KBM-7 (cell line): ENCODE measurements at regions not wholly inside any gene's neighbourhood (a gene's known extent, or its start where the extent isn't known, plus 50 kb on each side); places are given as distances from the start of the nearest gene placed in this dataset.
"Not testable (repeated sequence)": the region's sequence is repeated elsewhere in the genome, so short reads cannot be mapped to it uniquely, and the experiment has no call there.

Experiments used
- DNase-seq: peaks from one replicate; pipeline ENCODE4 v3.0.0-alpha.2; 2015
- in situ Hi-C: fragments of 300-500 bp; cut with MboI; formaldehyde crosslinking; loops from 2 replicates; pipeline ENCODE4 v1.14.3; 2020; ENCODE audit warnings: low sequenced_read_pairs, low pct_unique_long_range_greater_than_20kb, mixed read lengths

DNA sequence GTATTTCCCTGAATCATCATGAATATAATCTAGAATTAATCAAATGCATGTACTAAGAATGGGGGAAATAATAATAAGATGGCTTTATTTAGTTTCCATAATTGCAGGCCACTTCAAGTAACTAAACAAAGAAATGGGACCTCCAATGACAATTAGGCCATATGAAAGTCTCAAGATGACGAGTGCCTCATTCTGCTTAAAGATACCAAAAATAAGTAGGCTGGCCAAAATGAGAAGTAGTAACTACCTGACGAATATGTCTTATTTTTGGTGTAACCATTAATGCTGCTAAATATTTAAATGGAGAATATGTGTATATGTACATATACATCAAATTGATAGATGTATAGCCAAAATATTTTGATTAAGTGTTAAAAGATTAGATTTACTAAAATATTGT is 932.6 kb downstream of the EPHA3 start:
- in situ Hi-C loops, result no loop called here
- DNase-seq, result no peak

DNA sequence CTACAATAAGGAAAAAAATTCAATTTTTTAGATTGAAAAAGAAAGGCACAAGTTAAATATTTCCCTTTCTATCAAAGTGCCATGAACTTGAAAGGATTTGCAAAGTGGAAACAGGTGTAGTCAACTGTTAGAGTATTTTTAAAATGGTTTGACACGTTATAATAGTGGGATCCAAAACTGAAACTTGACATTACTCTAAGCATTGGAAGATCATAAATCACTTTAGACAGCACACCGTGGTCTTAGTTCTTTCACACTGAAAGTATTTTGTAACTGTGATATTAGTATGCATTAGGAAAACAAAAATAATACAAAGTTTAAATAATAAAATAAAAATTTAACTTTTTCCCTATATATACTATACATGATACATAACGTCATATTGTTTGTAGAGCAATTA is 933.1 kb downstream of the EPHA3 start:
- in situ Hi-C loops, result no loop called here

DNA sequence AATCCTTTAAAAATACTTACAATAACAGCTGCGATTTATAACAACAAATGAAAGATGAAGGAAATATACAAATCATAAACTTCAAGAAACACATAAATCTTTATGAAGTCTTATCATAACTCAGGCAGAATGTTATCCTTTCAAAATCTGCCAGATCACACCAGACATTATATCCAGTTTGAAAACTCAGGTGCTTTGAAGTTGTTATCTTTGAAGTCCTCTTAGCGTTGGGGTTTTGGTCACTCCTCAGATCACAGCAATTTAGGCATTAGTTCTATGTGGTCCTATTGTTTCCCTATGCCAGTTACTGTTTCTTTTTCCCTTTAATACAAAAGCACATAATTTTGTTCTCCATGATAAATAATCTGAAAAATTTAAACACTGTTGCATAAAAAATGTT is 934.6 kb downstream of the EPHA3 start:
- in situ Hi-C loops, result no loop called here
- no peak for DNase-seq

More for the DNA sequence above, 933.1 kb downstream of the EPHA3 start:
- no peak for DNase-seq

DNA sequence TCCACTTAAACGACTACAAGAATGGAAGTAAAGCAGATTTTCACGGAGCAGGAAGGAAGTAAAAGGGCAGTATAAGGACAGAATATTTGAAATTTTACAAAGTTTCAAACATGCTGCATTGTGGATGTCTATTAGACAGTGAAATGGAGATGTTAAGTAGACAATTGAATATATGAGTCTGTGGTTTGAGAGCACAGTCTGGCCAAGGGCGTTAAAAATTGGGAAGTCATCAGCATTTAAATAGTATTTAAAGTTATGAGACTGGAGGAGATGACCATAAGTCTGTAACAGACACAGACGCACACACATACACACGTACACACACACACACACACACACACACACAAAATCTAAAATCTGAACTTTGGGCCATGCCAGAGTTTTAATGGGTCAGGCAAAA is 935.9 kb downstream of the EPHA3 start:
- no peak for DNase-seq
- in situ Hi-C loops, result no loop called here

DNA sequence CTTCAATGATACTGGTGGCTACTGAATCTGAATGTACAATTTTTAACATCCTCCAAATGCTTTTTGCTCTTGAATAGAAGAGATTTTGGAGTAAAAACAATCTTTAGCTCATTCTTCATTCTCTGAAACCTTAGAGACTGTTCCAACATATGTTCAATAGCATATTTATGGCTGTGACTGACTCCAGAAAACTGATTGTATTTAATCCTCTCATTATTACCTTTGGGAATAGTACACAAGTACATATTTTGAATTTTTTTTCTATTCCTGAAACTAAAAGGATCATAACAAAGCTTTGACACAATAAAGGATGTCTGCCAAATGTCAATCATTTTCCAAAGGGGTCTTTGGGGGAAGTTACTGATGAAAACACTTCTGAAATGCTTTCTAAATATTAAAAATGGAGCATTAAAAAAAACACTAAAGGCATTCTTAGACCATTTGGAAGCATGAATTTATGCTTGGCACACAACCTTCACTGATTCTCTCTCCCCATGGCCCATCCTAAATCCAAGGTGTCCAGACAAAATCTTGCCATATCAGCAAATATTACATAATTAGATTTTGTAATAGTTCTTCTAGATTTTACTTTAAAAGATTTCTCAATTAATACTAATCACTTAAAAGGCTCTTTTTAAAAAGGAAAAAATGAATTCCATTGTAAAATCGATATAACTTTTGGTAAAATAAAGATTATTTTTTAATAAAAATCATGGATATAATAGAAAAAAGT is 936.8 kb downstream of the EPHA3 start:
- in situ Hi-C loops, result no loop called here
- no peak for DNase-seq

DNA sequence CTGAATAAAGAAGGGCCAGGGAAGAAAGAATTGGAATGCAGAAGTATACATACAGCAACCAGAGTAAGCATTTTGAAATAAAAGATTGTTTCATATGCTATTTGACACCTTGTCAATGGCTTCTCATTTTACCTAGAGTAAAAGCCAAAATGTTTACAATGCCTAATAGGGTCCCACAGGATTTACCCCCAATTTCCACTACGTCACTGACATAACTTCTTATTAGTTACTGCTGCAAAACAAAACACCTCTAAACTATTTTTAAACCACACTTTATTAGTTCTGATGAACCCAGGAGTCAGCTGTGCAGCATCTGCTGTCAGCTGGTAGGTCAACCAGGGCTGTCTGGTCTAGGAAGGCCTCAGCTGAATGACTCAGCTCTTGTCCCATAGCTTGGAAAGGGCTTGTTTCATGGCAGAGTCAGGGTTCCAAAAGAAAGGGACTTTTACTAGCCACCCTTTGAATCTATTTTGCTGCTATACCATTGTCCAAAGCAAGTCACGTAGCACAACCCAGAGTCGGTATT is 945.1 kb downstream of the EPHA3 start:
- no peak for DNase-seq
- in situ Hi-C loops, result no loop called here

DNA sequence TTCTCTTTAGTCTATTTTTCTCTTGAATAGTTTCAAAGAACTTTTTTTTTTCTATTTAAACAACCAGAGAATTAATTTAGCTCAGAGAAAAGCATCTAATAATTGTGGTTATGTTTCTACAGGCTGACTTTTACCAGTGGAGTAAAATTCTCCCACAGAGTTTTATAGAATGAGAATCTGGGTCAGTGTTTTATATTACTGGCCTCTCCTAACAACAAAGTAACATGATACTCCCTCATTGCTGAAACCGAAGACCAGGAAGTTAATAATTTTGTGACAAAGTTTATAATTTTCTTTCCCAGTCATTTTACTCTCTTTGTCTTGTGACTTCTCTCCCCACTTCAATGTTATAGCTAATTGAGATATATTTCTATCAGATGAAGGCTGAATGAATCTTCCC is 946.9 kb downstream of the EPHA3 start:
- in situ Hi-C loops, result no loop called here
- DNase-seq, result no peak

DNA sequence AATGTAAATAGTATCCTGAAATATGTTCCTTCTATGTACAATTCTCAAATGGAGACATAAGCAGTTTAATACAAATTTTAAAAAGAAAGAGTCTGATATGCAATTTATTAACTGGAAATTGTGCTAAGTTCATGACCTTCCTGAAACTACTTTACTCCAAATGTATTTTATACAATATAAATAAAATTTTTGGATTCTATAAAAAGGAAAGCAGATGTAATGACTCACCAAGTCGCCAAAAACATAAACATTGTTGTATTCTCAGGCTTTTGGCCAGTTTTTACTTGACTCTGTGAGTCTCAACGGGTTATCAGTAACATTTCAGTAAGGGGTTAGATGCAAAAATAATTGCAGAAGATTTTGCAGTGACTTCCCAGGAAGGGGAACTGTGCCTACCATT is 948.2 kb downstream of the EPHA3 start:
- DNase-seq, result no peak
- in situ Hi-C loops, result no loop called here

DNA sequence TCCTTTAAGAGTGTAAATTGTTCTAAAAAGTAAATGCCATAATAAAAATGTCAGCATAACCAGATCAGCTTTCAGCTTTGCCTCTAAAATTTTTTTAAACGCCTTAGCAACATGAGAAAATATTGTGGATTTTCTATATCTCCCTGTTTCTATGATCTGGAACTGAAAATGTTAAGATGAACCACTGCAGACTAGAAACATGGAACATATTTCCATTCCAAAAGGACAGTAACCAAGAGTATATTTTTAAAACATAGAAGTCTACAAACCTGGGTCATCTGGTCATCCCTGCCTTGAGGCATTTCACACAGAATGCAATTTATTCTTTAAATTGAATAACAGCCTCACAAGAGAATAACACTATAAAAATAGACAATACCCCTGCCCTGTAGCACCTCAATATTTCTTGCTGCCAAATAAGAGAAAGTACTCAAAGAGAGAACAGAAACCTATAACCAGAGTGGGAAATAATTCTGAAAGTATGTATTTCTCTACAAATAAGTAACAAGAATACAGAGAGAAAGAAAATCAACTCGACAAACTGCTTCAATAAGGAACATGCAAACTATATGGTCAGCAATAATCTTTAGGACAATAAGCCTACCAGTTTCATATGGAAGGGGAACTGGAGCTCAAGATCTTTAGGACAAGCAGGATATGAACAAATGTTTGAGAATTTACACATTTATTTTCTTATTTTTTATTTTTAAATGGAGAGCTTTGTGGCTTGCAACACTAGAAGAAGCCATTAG is 949.0 kb downstream of the EPHA3 start:
- in situ Hi-C loops, result no loop called here
- DNase-seq, result no peak

DNA sequence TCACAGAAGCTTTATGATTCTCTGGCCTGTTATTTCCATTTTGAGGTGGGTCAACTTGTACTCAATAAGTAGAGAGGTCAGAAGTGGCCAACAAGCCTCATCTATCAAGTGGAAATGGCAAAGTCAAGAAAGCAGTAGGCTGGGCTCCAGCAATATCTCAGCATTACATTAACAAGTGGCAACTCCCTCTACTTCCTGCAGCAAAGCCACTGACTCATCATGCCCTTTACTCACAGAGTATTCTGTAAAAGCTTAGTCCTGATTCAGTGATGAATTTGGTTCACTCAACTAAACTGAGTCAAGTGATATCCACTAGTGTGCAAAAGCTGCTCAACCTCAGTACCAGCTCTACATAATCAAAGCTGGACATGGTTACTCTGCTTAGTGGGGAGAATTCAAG is 954.6 kb downstream of the EPHA3 start:
- in situ Hi-C loops, result no loop called here
- no peak for DNase-seq

DNA sequence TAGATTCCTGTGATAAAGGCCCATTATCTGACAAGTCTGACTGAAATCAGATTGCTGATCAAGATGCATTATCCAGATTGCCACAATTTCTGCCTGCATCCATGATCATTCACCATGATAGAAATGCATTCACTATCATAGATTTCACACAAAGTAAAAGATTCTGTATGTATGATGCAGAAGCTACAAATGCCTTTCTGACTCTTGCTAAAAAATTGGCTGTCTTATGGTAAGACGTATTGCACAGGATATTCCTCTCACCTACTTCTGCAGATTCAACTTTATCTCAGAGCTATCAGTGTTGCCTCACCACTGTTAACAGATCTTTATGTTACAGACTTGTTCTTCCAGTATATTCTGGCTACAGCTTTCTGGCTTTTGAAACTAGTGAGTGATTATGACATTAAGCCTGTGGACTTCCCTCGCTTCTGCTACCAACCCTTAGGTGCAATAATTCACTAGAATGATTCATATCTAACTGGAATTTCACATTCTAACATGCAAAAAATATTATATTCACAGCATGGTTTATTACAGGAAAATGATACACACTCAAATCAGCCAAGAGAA is 955.3 kb downstream of the EPHA3 start:
- in situ Hi-C loops, result no loop called here

DNA sequence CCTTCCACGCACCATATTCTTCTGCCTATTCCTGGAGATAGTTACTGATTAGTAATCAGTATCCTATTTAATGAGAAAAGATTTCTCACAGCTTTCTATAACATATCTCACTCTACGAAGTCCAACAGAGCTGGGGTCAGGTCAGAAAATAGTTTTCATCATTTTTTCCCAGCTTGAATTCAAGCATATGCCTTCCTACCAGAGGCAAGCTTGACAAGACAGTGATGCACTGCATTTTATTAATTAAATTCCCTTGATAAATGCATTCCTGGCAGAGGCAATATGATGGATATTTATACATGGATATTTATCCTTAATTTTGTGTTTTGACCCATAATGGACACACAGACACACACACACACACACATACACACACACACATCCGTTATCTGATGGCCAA is 961.4 kb downstream of the EPHA3 start:
- DNase-seq, result no peak
- in situ Hi-C loops, result no loop called here

More for the DNA sequence above, 955.3 kb downstream of the EPHA3 start:
- DNase-seq, result no peak

DNA sequence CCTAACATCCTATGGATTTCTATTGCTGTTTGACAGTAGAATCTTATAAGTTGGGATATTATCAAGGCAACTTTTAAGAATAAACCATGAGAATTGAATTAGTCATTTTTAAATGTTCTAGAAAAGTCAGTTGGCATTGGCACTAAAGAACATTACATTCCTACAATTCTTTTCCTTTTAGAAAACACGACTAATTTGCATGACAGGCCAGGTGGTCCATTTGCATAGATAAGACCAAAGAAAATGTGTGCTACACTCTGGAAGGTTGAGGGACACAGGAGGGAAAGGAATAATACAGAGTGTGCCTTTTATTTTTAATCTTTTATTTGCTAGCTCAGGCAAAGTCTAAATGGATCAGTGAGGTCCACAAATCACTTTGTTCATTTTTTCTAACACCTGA is 962.3 kb downstream of the EPHA3 start:
- DNase-seq, result no peak
- in situ Hi-C loops, result no loop called here

DNA sequence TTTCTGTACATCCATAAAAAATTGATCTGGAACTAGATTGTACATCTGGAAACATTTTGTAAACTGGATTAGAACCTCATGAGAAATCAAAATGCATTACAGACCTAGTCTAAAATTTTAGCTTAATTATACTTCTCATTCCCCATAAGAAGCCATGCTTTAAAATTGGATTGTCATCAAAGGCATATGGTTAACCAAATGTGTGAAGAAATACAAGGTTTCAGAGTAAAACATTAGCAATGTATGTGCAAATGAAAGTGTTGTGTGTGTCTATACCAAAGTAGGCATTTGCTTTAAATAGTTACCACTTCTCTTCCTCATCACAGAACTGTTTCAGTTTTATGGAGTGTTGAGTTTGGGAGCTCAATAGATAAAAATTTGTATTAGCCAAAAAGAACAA is 968.7 kb downstream of the EPHA3 start:
- in situ Hi-C loops, result no loop called here
- no peak for DNase-seq

DNA sequence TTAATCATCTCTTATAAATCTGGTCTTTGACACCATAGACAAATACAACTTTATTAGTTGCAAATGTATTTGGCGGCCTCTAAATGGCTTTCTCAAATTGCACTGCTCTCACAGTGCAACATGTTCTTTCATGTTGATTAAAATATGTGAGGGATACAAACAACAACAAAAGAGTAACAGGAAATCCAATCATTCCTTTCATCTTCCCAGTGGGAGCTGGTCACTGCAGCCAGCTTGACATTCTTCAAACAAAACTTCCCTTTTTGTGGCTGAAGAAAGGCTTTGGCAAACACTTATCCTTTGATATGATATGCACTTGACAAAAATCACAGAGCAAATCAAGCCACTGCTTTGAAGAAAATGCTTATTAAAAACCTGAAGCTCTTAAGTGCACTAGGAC is 973.6 kb downstream of the EPHA3 start:
- in situ Hi-C loops, result no loop called here
- no peak for DNase-seq

DNA sequence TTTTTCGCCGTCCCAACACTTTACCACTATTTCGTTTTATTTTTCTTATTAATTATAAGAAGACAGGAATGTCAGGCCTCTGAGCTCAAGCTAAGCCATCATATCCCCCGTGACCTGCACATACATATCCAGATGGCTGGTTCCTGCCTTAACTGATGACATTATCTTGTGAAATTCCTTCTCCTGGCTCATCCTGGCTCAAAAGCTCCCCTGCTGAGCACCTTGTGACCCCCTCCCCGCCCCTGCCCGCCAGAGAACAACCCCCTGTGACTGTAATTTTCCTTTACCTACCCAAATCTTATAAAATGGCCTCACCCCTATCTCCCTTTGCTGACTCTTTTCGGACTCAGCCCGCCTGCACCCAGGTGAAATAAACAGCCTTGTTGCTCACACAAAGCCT is 978.9 kb downstream of the EPHA3 start:
- in situ Hi-C loops, DNase-seq: not testable (repeated sequence)

DNA sequence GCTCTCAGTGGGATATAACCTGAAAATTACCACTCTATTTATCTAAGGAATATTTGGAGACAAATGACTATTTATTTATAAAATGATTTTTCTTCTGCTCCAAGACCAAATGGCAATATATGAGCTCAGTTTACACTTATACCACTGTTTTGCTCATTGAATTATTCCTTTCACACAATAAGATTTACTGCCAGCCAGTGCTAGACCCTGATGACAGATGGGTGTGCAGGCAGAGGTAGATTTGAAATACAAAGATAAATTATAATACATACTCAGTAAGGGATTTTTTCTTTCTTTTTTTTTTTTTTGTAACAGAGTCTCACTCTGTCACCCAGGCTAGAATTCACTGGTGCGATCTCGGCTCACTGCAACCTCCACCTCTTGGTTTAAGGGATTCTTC is 980.3 kb downstream of the EPHA3 start:
- no peak for DNase-seq
- in situ Hi-C loops, result no loop called here

DNA sequence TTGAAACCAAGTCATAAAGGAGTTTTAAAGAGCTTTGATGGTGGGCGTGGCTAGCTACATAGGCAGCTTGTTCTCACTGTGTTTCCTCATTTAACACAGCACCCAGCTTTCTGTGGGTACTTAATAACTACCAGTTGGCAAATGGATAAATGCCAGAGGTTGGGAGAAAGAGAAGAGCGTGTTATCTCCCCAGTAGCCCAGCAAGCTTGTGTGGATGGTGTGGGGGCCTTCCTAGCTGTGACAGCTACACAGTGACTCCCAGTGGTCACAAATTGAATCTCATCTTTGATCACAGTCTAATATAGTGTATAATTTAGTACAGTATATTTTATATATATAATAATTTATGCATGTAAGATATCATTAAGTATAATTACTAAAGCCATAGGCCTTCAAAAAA is 984.1 kb downstream of the EPHA3 start:
- in situ Hi-C loops, result no loop called here
- peak; percentile 17 for DNase-seq

DNA sequence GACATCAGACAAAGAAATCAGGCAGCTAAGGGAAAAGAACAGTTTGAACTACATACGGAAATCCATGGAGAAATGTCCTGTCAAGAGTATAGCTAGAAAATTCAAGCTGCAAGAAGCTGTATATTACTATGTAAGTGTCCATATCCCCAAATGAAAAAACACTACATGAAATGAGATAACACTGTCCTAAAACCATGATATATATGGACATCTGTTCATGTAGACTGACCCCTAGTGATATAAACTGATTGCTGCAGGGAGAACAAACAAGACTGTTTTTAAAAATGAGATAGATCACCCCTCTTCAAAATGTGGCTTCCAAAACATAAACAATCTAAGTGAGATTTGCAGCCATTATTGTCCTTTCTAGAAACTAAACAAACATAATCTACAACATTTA is 985.6 kb downstream of the EPHA3 start:
- DNase-seq, result peak; percentile 26

DNA sequence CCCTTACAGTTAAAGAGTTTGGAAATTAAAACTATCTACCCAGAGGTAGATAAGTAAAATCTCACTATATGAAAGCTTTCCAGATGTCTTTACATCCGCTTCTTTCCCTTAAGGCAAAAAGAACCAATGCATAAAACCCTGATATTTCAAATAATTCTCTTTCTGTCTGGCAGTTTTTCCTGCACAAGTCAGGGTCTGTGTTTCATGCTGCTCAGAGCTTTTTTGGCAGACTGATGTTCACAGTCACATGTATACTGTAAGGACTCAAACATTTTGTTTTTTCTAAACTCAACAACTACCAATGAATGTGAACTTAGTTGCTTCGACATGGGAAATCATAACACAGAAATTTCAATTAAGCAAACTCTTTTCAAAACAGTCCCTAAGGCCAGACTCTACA is 988.4 kb downstream of the EPHA3 start:
- no peak for DNase-seq
- in situ Hi-C loops, result no loop called here

More for the DNA sequence above, 985.6 kb downstream of the EPHA3 start:
- in situ Hi-C loops, result no loop called here
